H1 (cell line): ENCODE measurements at regions not wholly inside any gene's neighbourhood (a gene's known extent, or its start where the extent isn't known, plus 50 kb on each side); places are given as distances from the start of the nearest gene placed in this dataset.

ENCODE experiments used
- CTCF ChIA-PET: fragments of 300-600 bp; sonication (Branson Sonifier 250); formaldehyde crosslinking; loops from one replicate; lab custom pipeline; 2021; ENCODE audit not compliant: partially characterized antibody; lab: Charles Lee
- POLR2A ChIA-PET: fragments of 300-600 bp; sonication (Branson Sonifier 250); formaldehyde crosslinking; loops from one replicate; lab custom pipeline; 2021; ENCODE audit warnings: inconsistent platforms; ENCODE audit not compliant: partially characterized antibody; lab: Charles Lee
- DNase-seq, 2 experiments: peaks; one replicate each; pipeline versions ENCODE4 v3.0.0 to v3.0.0-alpha.2; 2010 to 2022; ENCODE audit warnings: low spot score in 2 of 2, low read depth in 1 of 2, mixed read lengths in 1 of 2
- FAIRE-seq: peaks from 2 replicates; lab custom pipeline; 2011; peaks lifted over from hg19 to GRCh38; lab: Jason Lieb, UNC
- H2AFZ ChIP-seq: 2 replicates; pipeline ENCODE4 v1.8.1; 2012; ENCODE audit warnings: low read length, inconsistent platforms
- H2AK5ac ChIP-seq: 2 replicates; pipeline ENCODE4 v1.6.1; 2013; ENCODE audit warnings: low read depth, low read length
- H2BK120ac ChIP-seq: replicated peaks from 2 replicates; pipeline ENCODE3; 2013; ENCODE audit warnings: low read depth, low read length, inconsistent platforms
- H2BK12ac ChIP-seq: 2 replicates; pipeline ENCODE4 v1.6.1; 2013; ENCODE audit warnings: low read depth, low read length
- H2BK15ac ChIP-seq: 2 replicates; pipeline ENCODE4 v1.6.1; 2013; ENCODE audit warnings: low read length
- H2BK20ac ChIP-seq: 2 replicates; pipeline ENCODE4 v1.6.1; 2013; ENCODE audit warnings: low read length
- H2BK5ac ChIP-seq: 2 replicates; pipeline ENCODE4 v1.6.1; 2013; ENCODE audit warnings: low read depth, low read length
- H3K14ac ChIP-seq: 2 replicates; pipeline ENCODE4 v1.6.1; 2013; ENCODE audit warnings: inconsistent platforms; ENCODE audit not compliant: insufficient read length
- H3K18ac ChIP-seq: 2 replicates; pipeline ENCODE4 v1.6.1; 2013; ENCODE audit warnings: low read length; ENCODE audit errors: extremely low read depth
- H3K23ac ChIP-seq: 2 replicates; pipeline ENCODE4 v1.6.1; 2013; ENCODE audit warnings: inconsistent platforms; ENCODE audit not compliant: insufficient read length
- H3K23me2 ChIP-seq: 2 replicates; pipeline ENCODE4 v1.6.1; 2013; ENCODE audit warnings: low read depth, low read length
- H3K27ac ChIP-seq: 2 replicates; pipeline ENCODE4 v1.6.1; 2011; ENCODE audit warnings: low read depth, low read length, inconsistent platforms
- H3K27me3 ChIP-seq, 4 experiments: replicated peaks in 1 of 4; 1 replicate in 1 of 4; 2 replicates in 3 of 4; pipeline versions ENCODE4 v1.6.1 to v1.8.1; 2011 to 2013; ENCODE audit warnings: low read length in 3 of 4, mild to moderate bottlenecking in 3 of 4, inconsistent platforms in 2 of 4, mixed read lengths in 2 of 4, moderate library complexity in 1 of 4; ENCODE audit not compliant: control insufficient read depth in 3 of 4, insufficient read depth in 3 of 4; ENCODE audit errors: extremely low read depth in 1 of 4
- H3K36me3 ChIP-seq, 4 experiments: 2 replicates each; pipeline versions ENCODE4 v1.6.1 to v1.8.1; 2011 to 2013; ENCODE audit warnings: mild to moderate bottlenecking in 4 of 4, low read length in 3 of 4, moderate library complexity in 2 of 4, control low read depth in 1 of 4, inconsistent platforms in 1 of 4; ENCODE audit not compliant: insufficient read depth in 4 of 4, control insufficient read depth in 2 of 4
- H3K4ac ChIP-seq: replicated peaks from 2 replicates; pipeline ENCODE3; 2013; ENCODE audit warnings: low read length, low read depth, mixed read lengths, inconsistent platforms; ENCODE audit not compliant: insufficient read length
- H3K4me1 ChIP-seq, 4 experiments: replicated peaks in 1 of 4; 1 replicate in 1 of 4; 2 replicates in 3 of 4; pipeline versions ENCODE4 v1.6.1 to v1.8.1; 2011 to 2013; ENCODE audit warnings: low read length in 3 of 4, inconsistent platforms in 2 of 4, mixed read lengths in 1 of 4; ENCODE audit not compliant: insufficient read depth in 4 of 4, control insufficient read depth in 3 of 4
- H3K4me2 ChIP-seq, 2 experiments: 2 replicates each; pipeline versions ENCODE4 v1.6.1 to v1.8.1; 2011 to 2013; ENCODE audit warnings: low read depth in 2 of 2, low read length in 2 of 2, control low read depth in 1 of 2, inconsistent platforms in 1 of 2, mild to moderate bottlenecking in 1 of 2; ENCODE audit not compliant: insufficient read depth in 1 of 2
- H3K4me3 ChIP-seq, 4 experiments: fragments of 200-600, 300-600 bp in 1 of 4; sonication (generic), shearing (Covaris generic), sonication (Bioruptor Twin) in 1 of 4; 2 replicates each; pipeline versions ENCODE4 v1.5.1 to v1.8.1; 2011 to 2016; ENCODE audit warnings: low read length in 4 of 4, low read depth in 3 of 4, control low read depth in 2 of 4, inconsistent platforms in 2 of 4, mild to moderate bottlenecking in 2 of 4, mixed read lengths in 1 of 4, moderate library complexity in 1 of 4; ENCODE audit not compliant: insufficient read depth in 2 of 4; ENCODE audit errors: extremely low read depth in 1 of 4
- H3K56ac ChIP-seq: replicated peaks from 2 replicates; pipeline ENCODE3; 2013; ENCODE audit warnings: low read depth, mild to moderate bottlenecking, mixed read lengths, low read length, inconsistent platforms; ENCODE audit not compliant: insufficient read length
- H3K79me1 ChIP-seq: 2 replicates; pipeline ENCODE4 v1.6.1; 2013; ENCODE audit warnings: low read depth, low read length, control low read depth
- H3K79me2 ChIP-seq, 2 experiments: 2 replicates each; pipeline versions ENCODE4 v1.6.1 to v1.8.1; 2012 to 2013; ENCODE audit warnings: low read length in 2 of 2, mild to moderate bottlenecking in 2 of 2, inconsistent platforms in 1 of 2; ENCODE audit not compliant: insufficient read depth in 2 of 2, control insufficient read depth in 1 of 2
- H3K9ac ChIP-seq, 4 experiments: replicated peaks in 1 of 4; 1 replicate in 1 of 4; 2 replicates in 3 of 4; pipeline versions ENCODE4 v1.6.1 to v1.8.1; 2011 to 2013; ENCODE audit warnings: low read depth in 3 of 4, low read length in 3 of 4, control low read depth in 2 of 4, mild to moderate bottlenecking in 2 of 4, moderate library complexity in 2 of 4, inconsistent platforms in 1 of 4; ENCODE audit errors: extremely low read depth in 1 of 4
- H3K9me3 ChIP-seq, 2 experiments: 2 replicates each; pipeline versions ENCODE4 v1.6.1 to v1.8.1; 2012 to 2013; ENCODE audit warnings: mild to moderate bottlenecking in 2 of 2, moderate library complexity in 2 of 2, control low read depth in 1 of 2, inconsistent platforms in 1 of 2, low read depth in 1 of 2, low read length in 1 of 2, mixed read lengths in 1 of 2; ENCODE audit not compliant: insufficient read depth in 2 of 2
- H4K20me1 ChIP-seq, 2 experiments: replicated peaks in 1 of 2; 2 replicates each; pipeline versions ENCODE3 to v1.8.1; 2011 to 2013; ENCODE audit warnings: inconsistent platforms in 2 of 2, low read length in 2 of 2, mild to moderate bottlenecking in 1 of 2; ENCODE audit not compliant: insufficient read depth in 2 of 2, control insufficient read depth in 1 of 2
- H4K5ac ChIP-seq: 2 replicates; pipeline ENCODE4 v1.6.1; 2013; ENCODE audit warnings: low read length, low read depth, mixed read lengths, inconsistent platforms; ENCODE audit not compliant: insufficient read length
- H4K8ac ChIP-seq: 2 replicates; pipeline ENCODE4 v1.8.0; 2013; ENCODE audit warnings: mild to moderate bottlenecking, moderate library complexity, low read length, inconsistent platforms; ENCODE audit not compliant: insufficient read depth; ENCODE audit errors: extremely low read depth
- H4K91ac ChIP-seq: replicated peaks from 2 replicates; pipeline ENCODE3; 2013; ENCODE audit warnings: low read length, mixed read lengths, inconsistent platforms; ENCODE audit not compliant: insufficient read length
- POLR2A ChIP-seq, 2 experiments: IDR thresholded peaks; 1 replicate in 1 of 2; 2 replicates in 1 of 2; pipeline ENCODE4 v1.6.1; 2011; ENCODE audit warnings: low read depth in 2 of 2, low read length in 2 of 2, mild to moderate bottlenecking in 2 of 2; ENCODE audit errors: control extremely low read depth in 1 of 2
- SIX5 ChIP-seq: IDR thresholded peaks from 2 replicates; pipeline ENCODE4 v1.6.1; 2011; ENCODE audit warnings: mild to moderate bottlenecking, low read depth, low read length
- SP4 ChIP-seq: IDR thresholded peaks from 2 replicates; pipeline ENCODE4 v1.6.1; 2012; ENCODE audit warnings: low read length, inconsistent platforms
- WGBS, 2 experiments: shearing (Covaris generic) in 1 of 2; methylation state at CpG; one replicate each; pipeline versions ENCODE4 v1.1.6 to v1.1.7; 2013 to 2015; ENCODE audit warnings: low lambda C conversion rate in 2 of 2, mixed read lengths in 2 of 2, inconsistent platforms in 1 of 2, low coverage in 1 of 2, missing lambda C conversion rate in 1 of 2; ENCODE audit not compliant: insufficient replicate concordance in 2 of 2, insufficient coverage in 1 of 2, insufficient read length in 1 of 2; ENCODE audit errors: extremely low coverage in 1 of 2, missing lambda C conversion rate in 1 of 2; 5-methylcytosine and 5-hydroxymethylcytosine counted together

- Histone ChIP-seq H2BK20ac (no peak overlapping the region), H3K9me3 (no peaks in the 10 kb centered on the region), H3K23ac (no peak overlapping the region), H3K27me3 (no peaks in the 10 kb centered on the region), H2BK12ac (no peak overlapping the region), H3K9ac (no peak overlapping the region), H4K20me1 (no peaks in the 10 kb centered on the region), H2BK15ac (no peak overlapping the region), H2BK120ac (no peak overlapping the region), H4K91ac (no peak overlapping the region), H3K36me3 (no peaks in the 10 kb centered on the region), H3K4ac (no peak overlapping the region), H2BK5ac (no peak overlapping the region), H4K8ac (no peak overlapping the region; the same call in 1 of the 2 replicates), H3K79me1 (no peaks in the 10 kb centered on the region), H2AFZ (no peak overlapping the region; the same call in 1 of the 2 replicates), H3K4me1 (no peaks in the 10 kb centered on the region; a peak in 1 of 7 replicates), H3K4me2 (no peak overlapping the region), H2AK5ac (no peak overlapping the region), H3K56ac (no peak overlapping the region), H3K18ac (no peak overlapping the region), H3K23me2 (no peaks in the 10 kb centered on the region; the same call in 1 of the 2 replicates), H4K5ac (no peak overlapping the region), H3K79me2 (no peaks in the 10 kb centered on the region), H3K14ac (no peak overlapping the region), H3K4me3 (no peak overlapping the region), H3K27ac (no peak overlapping the region)
- POLR2A ChIA-PET = interaction anchor here (1.0 kb wide), 1 partner anchor 168 kb away, joined by 3 read pairs; no protein-coding TSS in a partner anchor
- CTCF ChIA-PET = interaction anchor here (1.2 kb wide), 1 partner anchor 18 kb away, joined by 3 read pairs; no protein-coding TSS in a partner anchor
- WGBS, 2 experiments = 84% methylated on average over 2 of the region's 2 CpGs; no CpG with 5 or more reads in 1 of the 2 experiments
- FAIRE-seq (no peak), DNase-seq (no peak)
- TF ChIP-seq POLR2A (IDR thresholded peaks at IDR 0.05; ENCODE audit: control extremely low read depth in 1 of 2, low read depth in 2 of 2, low read length in 2 of 2) = no peak
- TF ChIP-seq SP4 = no peak
- TF ChIP-seq SIX5 = no peak
These were observed 54.8 kb upstream of the AKIRIN2 start for GRCh38 chr6:87756858-87757257.
